ENCODE measurements at regions not wholly inside any gene's neighbourhood (a gene's known extent, or its start where the extent isn't known, plus 50 kb on each side); places are given as distances from the start of the nearest gene placed in this dataset.

- peak in 2 of 5 donors; percentile 41 to 61 for DNase-seq
Observed at GRCh38 chr20:10919396-10920140, 245.8 kb upstream of the JAG1 start.

DNA sequence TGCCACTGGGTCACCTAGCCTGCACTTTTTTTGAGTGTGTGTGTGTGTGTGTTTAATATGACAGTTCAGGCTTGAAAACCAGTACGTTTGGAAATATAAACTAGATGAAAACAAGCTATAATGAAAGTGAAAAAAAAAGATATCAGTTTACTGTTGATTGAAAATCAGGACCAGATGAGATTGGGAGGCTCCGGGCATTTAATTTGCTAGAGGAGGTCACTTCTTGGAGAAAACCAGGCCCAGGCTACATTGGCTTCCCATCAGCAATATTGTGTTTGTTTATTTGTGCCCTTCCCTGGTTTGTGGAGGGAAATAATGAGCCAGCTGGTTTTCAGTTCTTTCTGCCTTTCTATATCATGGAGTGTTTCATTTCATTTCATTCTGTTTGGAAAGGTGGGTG is 246.6 kb upstream of the JAG1 start:
- TF ChIP-seq CTCF (IDR thresholded peaks at IDR 0.05) (no peak), POLR2A (IDR thresholded peaks at IDR 0.05) (no peak)
- Histone ChIP-seq H3K27me3 (no peaks in the 10 kb centered on the region), H3K36me3 (no peaks in the 10 kb centered on the region), H3K4me1 (peaks cover 0 to 4% (median 0%) of the 10 kb centered on the region in 12 donors), H3K9me3 (peaks cover 0 to 6% (median 0%) of the 10 kb centered on the region in 12 donors), H3K4me3 (no peak overlapping the region), H3K27ac (no peak overlapping the region)
- ATAC-seq (no peak), DNase-seq (no peak)
- intact Hi-C loops (cut with DNase I): no loop called here
- WGBS, 4 donors: 73 to 84% (median 80%) methylated on average over 2 of the region's 2 CpGs

More at GRCh38 chr20:10919396-10920140, 245.8 kb upstream of the JAG1 start:
- peaks cover 0 to 6% (median 0%) of the 10 kb centered on the region in 12 donors for H3K9me3 ChIP-seq
- H3K27ac ChIP-seq: peak overlapping the region in 1 of 12 donors; percentile 13
- intact Hi-C loops (cut with DNase I): loop anchor here in 1 of 10 donors (10.0 kb wide), 1 partner anchor 115 kb away; no protein-coding TSS in a partner anchor
- TF ChIP-seq POLR2A (IDR thresholded peaks at IDR 0.05) (no peak), CTCF (IDR thresholded peaks at IDR 0.05) (no peak)
- no peak overlapping the region for H3K4me3 ChIP-seq
- H3K27me3 ChIP-seq: no peaks in the 10 kb centered on the region
- 69 to 85% (median 70%) methylated on average over 6 of the region's 6 CpGs for WGBS, 4 donors
- no peaks in the 10 kb centered on the region for H3K36me3 ChIP-seq
- H3K4me1 ChIP-seq: peaks cover 0 to 4% (median 0%) of the 10 kb centered on the region in 12 donors
- peak in 3 of 4 donors; percentile 62 to 89 (median 81) for ATAC-seq

GRCh38 chr20:10921491-10922010 is 247.8 kb upstream of the JAG1 start:
- Histone ChIP-seq H3K27me3 (no peaks in the 10 kb centered on the region), H3K9me3 (peaks cover 0 to 6% (median 0%) of the 10 kb centered on the region in 12 donors), H3K4me3 (no peak overlapping the region), H3K27ac (no peak overlapping the region), H3K4me1 (peaks cover 0 to 4% (median 0%) of the 10 kb centered on the region in 12 donors), H3K36me3 (no peaks in the 10 kb centered on the region)
- no peak for TF ChIP-seq CTCF (IDR thresholded peaks at IDR 0.05)
- no peak for TF ChIP-seq POLR2A (IDR thresholded peaks at IDR 0.05)
- no peak for DNase-seq
- intact Hi-C loops (cut with DNase I): no loop called here
- 96 to 99% (median 97%) methylated on average over 2 of the region's 2 CpGs for WGBS, 4 donors
- ATAC-seq: no peak

- DNase-seq (no peak), ATAC-seq (no peak)
- TF ChIP-seq POLR2A (IDR thresholded peaks at IDR 0.05) (no peak), CTCF (IDR thresholded peaks at IDR 0.05) (no peak)
- no peak overlapping the region for H3K27ac ChIP-seq
- no peak overlapping the region for H3K4me3 ChIP-seq
- H3K9me3 ChIP-seq: peaks cover 0 to under 1% (median 0%) of the 10 kb centered on the region in 12 donors
- H3K36me3 ChIP-seq: no peaks in the 10 kb centered on the region
- WGBS, 4 donors: 79 to 88% (median 85%) methylated on average over 1 of the region's 1 CpG
- intact Hi-C loops (cut with DNase I): no loop called here
- H3K4me1 ChIP-seq: peaks cover 0 to 4% (median 0%) of the 10 kb centered on the region in 12 donors
- no peaks in the 10 kb centered on the region for H3K27me3 ChIP-seq
Observed at GRCh38 chr20:10922506-10922905, 248.7 kb upstream of the JAG1 start.
